Gastroesophageal sphincter (tissue), 4 donors: ENCODE measurements at regions not wholly inside any gene's neighbourhood (a gene's known extent, or its start where the extent isn't known, plus 50 kb on each side); places are given as distances from the start of the nearest gene placed in this dataset.

Experiments
- ATAC-seq: fragments of 150-250 bp; one replicate; pipeline ENCODE4 v1.9.1; 2016; ENCODE audit warnings: mild to moderate bottlenecking, moderate library complexity
- H3K27ac ChIP-seq, 4 donors: fragments of 200-600 bp; sonication (generic) in 3 of 4; 1 replicate in 3 of 4; 2 replicates in 1 of 4; pipeline ENCODE4 v1.5.1; 2016 to 2019
- H3K27me3 ChIP-seq: fragments of 200-600 bp; sonication (generic); one replicate; pipeline ENCODE4 v1.5.1; 2019
- H3K36me3 ChIP-seq, 2 donors: fragments of 200-600 bp; sonication (generic); one replicate each; pipeline ENCODE4 v1.5.1; 2019; ENCODE audit warnings: control low read depth in 1 of 2
- H3K4me1 ChIP-seq, 3 donors: fragments of 200-600 bp; sonication (generic); 1 replicate in 2 of 3; 2 replicates in 1 of 3; pipeline ENCODE4 v1.5.1; 2016 to 2019; ENCODE audit warnings: control low read depth in 2 of 3
- H3K4me3 ChIP-seq, 2 donors: fragments of 200-600 bp; sonication (generic); one replicate each; pipeline ENCODE4 v1.5.1; 2019; ENCODE audit warnings: mild to moderate bottlenecking in 1 of 2, moderate library complexity in 1 of 2
- H3K9me3 ChIP-seq, 3 donors: fragments of 200-600 bp; sonication (generic); one replicate each; pipeline ENCODE4 v1.5.1; 2017 to 2019; ENCODE audit warnings: control low read depth in 2 of 3
- EP300 ChIP-seq: sonication (generic); formaldehyde crosslinking; IDR thresholded peaks from one replicate; pipeline ENCODE4 v1.6.1; 2017; ENCODE audit warnings: antibody characterized with exemption, mild to moderate bottlenecking
- POLR2A ChIP-seq, 2 donors: fragments of 450-650 bp; IDR thresholded peaks; one replicate each; pipeline ENCODE4 v1.6.1; 2017; ENCODE audit warnings: antibody characterized with exemption in 2 of 2, mild to moderate bottlenecking in 2 of 2, moderate library complexity in 1 of 2
- POLR2AphosphoS5 ChIP-seq: sonication (generic); formaldehyde crosslinking; IDR thresholded peaks from one replicate; pipeline ENCODE4 v1.6.1; 2017; ENCODE audit warnings: antibody characterized with exemption
- WGBS, 2 donors: methylation state at CpG; one replicate each; pipeline ENCODE4 v1.1.5; 2018; ENCODE audit warnings: low coverage in 1 of 2; 5-methylcytosine and 5-hydroxymethylcytosine counted together
- TF ChIP-seq, protein P1 (sequence below), 4 experiments: fragments of 200-600 bp in 2 of 4; fragments of 450-650 bp in 2 of 4; sonication (generic) in 1 of 4; IDR thresholded peaks; one replicate each; pipeline ENCODE4 v1.5.1; 2017 to 2019; ENCODE audit warnings: antibody characterized with exemption in 4 of 4, mild to moderate bottlenecking in 2 of 4, moderate library complexity in 2 of 4

DNA sequence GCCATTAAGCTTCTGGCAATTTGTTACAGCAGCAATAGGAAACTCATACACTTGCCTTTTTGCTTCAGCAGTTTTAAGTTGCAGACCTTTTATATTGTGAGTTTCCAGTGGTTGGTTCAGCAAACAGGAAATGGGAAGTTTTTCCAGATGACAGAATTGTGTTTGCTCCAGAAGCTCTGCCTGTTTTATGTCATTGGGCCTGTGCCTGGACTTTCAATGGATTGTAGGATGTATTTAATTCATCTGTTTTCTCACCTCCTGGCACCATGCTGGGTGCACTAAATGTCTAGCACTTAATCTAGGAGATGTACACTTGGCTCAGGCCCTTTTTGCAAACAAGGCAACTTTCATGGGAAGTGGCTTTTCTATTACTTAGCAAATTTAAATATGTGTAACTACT lies 100.4 kb upstream of the CLINT1 start:
- H3K4me1 ChIP-seq: peaks cover 0 to 11% (median 0%) of the 10 kb centered on the region in 3 donors
- no peaks in the 10 kb centered on the region for H3K36me3 ChIP-seq
- peaks cover 0 to 3% (median 0%) of the 10 kb centered on the region in 3 donors for H3K9me3 ChIP-seq
- no peak overlapping the region for H3K4me3 ChIP-seq
- no peak overlapping the region for H3K27ac ChIP-seq
- TF ChIP-seq EP300 (no peak), POLR2AphosphoS5 (no peak), POLR2A (IDR thresholded peaks at IDR 0.05) (no peak)
- TF ChIP-seq, protein P1, sequence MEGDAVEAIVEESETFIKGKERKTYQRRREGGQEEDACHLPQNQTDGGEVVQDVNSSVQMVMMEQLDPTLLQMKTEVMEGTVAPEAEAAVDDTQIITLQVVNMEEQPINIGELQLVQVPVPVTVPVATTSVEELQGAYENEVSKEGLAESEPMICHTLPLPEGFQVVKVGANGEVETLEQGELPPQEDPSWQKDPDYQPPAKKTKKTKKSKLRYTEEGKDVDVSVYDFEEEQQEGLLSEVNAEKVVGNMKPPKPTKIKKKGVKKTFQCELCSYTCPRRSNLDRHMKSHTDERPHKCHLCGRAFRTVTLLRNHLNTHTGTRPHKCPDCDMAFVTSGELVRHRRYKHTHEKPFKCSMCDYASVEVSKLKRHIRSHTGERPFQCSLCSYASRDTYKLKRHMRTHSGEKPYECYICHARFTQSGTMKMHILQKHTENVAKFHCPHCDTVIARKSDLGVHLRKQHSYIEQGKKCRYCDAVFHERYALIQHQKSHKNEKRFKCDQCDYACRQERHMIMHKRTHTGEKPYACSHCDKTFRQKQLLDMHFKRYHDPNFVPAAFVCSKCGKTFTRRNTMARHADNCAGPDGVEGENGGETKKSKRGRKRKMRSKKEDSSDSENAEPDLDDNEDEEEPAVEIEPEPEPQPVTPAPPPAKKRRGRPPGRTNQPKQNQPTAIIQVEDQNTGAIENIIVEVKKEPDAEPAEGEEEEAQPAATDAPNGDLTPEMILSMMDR (IDR thresholded peaks at IDR 0.05): no peak
- no peak for ATAC-seq
- no peaks in the 10 kb centered on the region for H3K27me3 ChIP-seq

DNA sequence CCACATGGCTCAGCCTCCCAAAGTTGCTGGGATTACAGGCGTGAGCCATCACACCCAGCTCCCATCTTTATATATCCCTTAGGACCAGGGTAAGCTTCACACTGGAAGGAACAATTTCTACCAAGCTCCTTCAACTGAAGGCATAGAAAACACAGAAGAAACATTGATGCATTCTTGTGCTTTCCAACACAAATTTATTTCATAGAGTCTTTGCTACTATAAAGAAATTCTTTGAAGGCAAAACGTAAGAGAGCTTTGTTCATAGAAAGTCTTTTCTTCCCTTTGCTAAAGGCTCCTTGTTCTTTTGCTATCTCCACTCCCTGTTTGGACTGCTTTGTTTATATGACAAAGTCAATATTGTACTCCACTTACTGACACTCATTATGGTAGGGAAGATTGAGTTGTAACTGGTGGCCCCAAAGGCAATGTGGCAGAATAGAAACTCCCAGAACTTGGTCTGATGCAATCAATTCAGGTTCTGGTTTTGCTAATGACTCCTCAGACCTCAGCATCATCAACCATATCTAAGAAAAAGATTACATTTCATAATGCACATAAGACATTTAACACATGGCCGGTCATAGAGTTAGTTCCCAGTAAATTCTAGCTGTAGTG lies 97.4 kb upstream of the CLINT1 start:
- 44 to 59% methylated on average over 2 to 3 of the region's 3 CpGs for WGBS, 2 donors
- Histone ChIP-seq H3K27me3 (no peaks in the 10 kb centered on the region), H3K4me1 (no peaks in the 10 kb centered on the region), H3K36me3 (no peaks in the 10 kb centered on the region), H3K27ac (no peak overlapping the region), H3K9me3 (peaks cover 0 to 3% (median 0%) of the 10 kb centered on the region in 3 donors), H3K4me3 (no peak overlapping the region)
- TF ChIP-seq, protein P1 (IDR thresholded peaks at IDR 0.05): no peak
- TF ChIP-seq POLR2AphosphoS5 (no peak), EP300 (no peak), POLR2A (IDR thresholded peaks at IDR 0.05) (no peak)
- no peak for ATAC-seq

DNA sequence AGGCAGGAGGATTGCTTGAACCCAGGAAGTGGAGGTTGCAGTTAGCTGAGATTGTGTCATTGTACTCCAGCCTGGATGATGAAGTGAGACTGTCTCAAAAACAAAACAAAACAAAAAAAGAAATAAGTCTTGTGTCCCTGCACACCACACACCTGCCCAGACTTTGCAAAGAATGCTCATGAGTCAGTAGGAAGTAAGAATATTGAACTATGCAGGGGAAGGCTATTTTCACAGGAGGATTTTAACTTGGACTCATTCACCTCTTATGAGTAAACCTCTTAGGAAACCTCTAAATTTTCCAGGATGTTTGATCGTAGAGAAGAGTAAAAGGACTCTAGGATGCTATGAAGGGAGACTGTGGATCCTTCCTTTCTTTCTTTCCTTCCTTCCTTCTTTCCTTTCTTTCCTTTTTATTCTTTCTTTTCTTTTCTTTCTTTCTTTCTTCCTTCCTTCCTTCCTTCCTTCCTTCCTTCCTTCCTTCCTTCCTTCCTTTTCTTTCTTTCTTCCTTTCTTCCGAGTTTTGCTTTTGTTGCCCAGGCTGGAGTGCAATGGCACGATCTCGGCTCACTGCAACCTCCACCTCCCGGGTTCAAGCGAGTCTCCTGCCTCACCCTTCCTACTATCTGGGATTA lies 96.7 kb upstream of the CLINT1 start:
- no peak overlapping the region for H3K27ac ChIP-seq
- H3K4me3 ChIP-seq: no peak overlapping the region
- H3K36me3 ChIP-seq: no peaks in the 10 kb centered on the region
- no peak for ATAC-seq
- H3K9me3 ChIP-seq: peaks cover 0 to 3% (median 0%) of the 10 kb centered on the region in 3 donors
- TF ChIP-seq, protein P1 (IDR thresholded peaks at IDR 0.05): no peak
- TF ChIP-seq POLR2A (IDR thresholded peaks at IDR 0.05) (no peak), EP300 (no peak), POLR2AphosphoS5 (no peak)
- WGBS, 2 donors: 81 to 89% methylated on average over 3 to 5 of the region's 6 CpGs
- no peaks in the 10 kb centered on the region for H3K27me3 ChIP-seq
- no peaks in the 10 kb centered on the region for H3K4me1 ChIP-seq

DNA sequence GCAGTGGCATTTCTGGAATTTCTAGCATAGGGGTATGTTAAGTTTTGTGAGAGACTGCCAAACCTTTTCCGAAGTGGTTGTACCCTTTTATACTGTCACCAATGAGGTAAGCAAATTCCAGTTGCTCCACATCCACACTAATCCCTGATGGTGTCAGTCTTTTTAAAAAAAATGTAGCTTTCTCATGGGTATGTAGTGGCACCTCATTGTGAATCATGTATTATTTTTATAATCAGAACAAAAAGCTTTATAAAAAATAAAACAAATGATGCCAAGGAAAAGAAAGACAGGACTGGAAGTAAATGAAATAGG lies 93.4 kb upstream of the CLINT1 start:
- no peaks in the 10 kb centered on the region for H3K36me3 ChIP-seq
- peaks cover 0 to 11% (median 0%) of the 10 kb centered on the region in 3 donors for H3K4me1 ChIP-seq
- H3K27ac ChIP-seq: no peak overlapping the region
- no peaks in the 10 kb centered on the region for H3K27me3 ChIP-seq
- 92% methylated on average over 1 of the region's 1 CpG; no CpG with 5 or more reads in 1 of the 2 donors for WGBS, 2 donors
- TF ChIP-seq POLR2AphosphoS5 (no peak), POLR2A (IDR thresholded peaks at IDR 0.05) (no peak), EP300 (no peak)
- TF ChIP-seq, protein P1 (IDR thresholded peaks at IDR 0.05): no peak
- no peak overlapping the region for H3K4me3 ChIP-seq
- no peaks in the 10 kb centered on the region for H3K9me3 ChIP-seq
- ATAC-seq: no peak

DNA sequence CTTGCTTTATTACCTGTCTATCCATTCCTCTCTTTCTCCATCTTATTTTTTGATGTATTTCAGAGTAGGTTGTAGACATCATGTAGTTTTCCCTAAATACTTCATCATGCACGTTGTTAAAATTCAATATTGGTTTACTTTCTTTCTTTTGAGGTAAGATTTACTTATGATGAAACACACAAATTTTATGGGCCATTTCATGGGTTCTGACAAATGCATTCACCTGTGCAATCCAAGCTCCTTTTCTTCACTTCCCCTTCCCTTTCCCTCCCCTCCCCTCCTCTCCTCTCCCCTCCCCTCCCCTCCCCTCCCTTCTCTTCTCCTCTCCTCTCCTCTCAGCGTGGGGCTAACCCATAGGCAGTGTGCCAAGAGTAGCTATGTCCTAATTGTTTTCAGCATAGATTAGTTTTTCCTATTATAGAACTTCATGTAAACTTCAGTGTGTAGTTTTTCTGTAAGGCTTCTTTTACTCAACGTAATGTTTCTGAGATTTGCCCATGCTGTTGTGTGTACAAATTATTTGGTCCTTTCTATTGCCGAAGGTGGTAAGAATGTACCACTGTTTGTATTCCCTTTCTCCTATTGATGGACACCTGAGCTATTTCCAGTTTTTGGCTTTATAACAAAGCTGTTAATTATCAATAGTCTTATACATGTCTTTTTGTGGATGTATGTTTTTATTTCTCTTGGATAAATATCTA lies 92.9 kb upstream of the CLINT1 start:
- WGBS, 2 donors: 45 to 69% methylated on average over 3 of the region's 4 CpGs
- Histone ChIP-seq H3K27ac (no peak overlapping the region), H3K9me3 (no peaks in the 10 kb centered on the region), H3K27me3 (no peaks in the 10 kb centered on the region), H3K36me3 (no peaks in the 10 kb centered on the region), H3K4me3 (no peak overlapping the region), H3K4me1 (peaks cover 0 to 11% (median 0%) of the 10 kb centered on the region in 3 donors)
- ATAC-seq: no peak
- TF ChIP-seq, protein P1 (IDR thresholded peaks at IDR 0.05): no peak
- no peak for TF ChIP-seq EP300
- TF ChIP-seq POLR2A (IDR thresholded peaks at IDR 0.05): no peak
- no peak for TF ChIP-seq POLR2AphosphoS5
